ENCODE measurements at regions not wholly inside any gene's neighbourhood (a gene's known extent, or its start where the extent isn't known, plus 50 kb on each side); places are given as distances from the start of the nearest gene placed in this dataset.

DNA sequence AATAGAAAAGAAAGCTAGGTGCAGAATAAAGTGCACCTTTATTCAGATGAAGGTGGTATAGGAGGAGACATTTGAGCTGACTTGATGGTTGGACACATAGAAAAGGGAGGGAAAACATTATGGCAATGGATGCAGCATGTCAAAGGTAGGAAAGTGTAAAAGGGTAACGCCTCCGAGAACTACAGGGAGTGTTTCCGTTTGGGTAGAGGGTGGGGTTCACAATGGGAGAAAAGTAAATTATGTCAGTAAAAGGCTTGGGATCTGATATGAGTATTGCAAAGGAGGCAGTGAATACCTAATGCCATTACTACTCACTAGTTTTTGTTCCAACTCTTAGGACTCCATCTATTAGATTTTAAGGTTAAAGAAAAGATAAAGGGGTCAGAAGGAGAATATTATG, 59.5 kb downstream of the FAT3 start (continued):
- TF ChIP-seq, protein P1, sequence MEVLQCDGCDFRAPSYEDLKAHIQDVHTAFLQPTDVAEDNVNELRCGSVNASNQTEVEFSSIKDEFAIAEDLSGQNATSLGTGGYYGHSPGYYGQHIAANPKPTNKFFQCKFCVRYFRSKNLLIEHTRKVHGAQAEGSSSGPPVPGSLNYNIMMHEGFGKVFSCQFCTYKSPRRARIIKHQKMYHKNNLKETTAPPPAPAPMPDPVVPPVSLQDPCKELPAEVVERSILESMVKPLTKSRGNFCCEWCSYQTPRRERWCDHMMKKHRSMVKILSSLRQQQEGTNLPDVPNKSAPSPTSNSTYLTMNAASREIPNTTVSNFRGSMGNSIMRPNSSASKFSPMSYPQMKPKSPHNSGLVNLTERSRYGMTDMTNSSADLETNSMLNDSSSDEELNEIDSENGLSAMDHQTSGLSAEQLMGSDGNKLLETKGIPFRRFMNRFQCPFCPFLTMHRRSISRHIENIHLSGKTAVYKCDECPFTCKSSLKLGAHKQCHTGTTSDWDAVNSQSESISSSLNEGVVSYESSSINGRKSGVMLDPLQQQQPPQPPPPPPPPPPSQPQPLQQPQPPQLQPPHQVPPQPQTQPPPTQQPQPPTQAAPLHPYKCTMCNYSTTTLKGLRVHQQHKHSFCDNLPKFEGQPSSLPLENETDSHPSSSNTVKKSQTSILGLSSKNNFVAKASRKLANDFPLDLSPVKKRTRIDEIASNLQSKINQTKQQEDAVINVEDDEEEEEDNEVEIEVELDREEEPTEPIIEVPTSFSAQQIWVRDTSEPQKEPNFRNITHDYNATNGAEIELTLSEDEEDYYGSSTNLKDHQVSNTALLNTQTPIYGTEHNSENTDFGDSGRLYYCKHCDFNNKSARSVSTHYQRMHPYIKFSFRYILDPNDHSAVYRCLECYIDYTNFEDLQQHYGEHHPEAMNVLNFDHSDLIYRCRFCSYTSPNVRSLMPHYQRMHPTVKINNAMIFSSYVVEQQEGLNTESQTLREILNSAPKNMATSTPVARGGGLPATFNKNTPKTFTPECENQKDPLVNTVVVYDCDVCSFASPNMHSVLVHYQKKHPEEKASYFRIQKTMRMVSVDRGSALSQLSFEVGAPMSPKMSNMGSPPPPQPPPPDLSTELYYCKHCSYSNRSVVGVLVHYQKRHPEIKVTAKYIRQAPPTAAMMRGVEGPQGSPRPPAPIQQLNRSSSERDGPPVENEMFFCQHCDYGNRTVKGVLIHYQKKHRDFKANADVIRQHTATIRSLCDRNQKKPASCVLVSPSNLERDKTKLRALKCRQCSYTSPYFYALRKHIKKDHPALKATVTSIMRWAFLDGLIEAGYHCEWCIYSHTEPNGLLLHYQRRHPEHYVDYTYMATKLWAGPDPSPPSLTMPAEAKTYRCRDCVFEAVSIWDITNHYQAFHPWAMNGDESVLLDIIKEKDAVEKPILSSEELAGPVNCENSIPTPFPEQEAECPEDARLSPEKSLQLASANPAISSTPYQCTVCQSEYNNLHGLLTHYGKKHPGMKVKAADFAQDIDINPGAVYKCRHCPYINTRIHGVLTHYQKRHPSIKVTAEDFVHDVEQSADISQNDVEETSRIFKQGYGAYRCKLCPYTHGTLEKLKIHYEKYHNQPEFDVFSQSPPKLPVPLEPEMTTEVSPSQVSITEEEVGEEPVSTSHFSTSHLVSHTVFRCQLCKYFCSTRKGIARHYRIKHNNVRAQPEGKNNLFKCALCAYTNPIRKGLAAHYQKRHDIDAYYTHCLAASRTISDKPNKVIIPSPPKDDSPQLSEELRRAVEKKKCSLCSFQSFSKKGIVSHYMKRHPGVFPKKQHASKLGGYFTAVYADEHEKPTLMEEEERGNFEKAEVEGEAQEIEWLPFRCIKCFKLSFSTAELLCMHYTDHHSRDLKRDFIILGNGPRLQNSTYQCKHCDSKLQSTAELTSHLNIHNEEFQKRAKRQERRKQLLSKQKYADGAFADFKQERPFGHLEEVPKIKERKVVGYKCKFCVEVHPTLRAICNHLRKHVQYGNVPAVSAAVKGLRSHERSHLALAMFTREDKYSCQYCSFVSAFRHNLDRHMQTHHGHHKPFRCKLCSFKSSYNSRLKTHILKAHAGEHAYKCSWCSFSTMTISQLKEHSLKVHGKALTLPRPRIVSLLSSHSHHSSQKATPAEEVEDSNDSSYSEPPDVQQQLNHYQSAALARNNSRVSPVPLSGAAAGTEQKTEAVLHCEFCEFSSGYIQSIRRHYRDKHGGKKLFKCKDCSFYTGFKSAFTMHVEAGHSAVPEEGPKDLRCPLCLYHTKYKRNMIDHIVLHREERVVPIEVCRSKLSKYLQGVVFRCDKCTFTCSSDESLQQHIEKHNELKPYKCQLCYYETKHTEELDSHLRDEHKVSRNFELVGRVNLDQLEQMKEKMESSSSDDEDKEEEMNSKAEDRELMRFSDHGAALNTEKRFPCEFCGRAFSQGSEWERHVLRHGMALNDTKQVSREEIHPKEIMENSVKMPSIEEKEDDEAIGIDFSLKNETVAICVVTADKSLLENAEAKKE (CRISPR knock-in tag; IDR thresholded peaks at IDR 0.05): no peak

DNA sequence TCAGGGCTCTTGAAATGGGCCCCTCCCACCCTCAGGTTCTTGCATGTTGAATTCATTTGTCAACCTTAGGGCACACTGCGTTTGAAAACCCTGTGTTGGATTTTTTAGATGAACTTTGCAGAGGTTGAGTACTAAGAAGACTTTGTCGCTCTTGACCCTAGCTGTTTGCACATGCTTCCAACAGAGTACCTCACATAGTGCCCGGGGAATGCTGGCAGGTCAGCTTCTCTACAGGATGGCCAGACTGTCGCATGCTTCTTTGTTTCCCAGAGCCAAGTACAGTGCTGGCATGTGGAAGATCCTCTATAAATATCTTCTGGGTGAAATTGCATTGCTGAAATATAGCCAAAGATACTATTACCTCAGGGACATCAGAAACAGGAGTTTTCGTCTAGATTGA, 59.9 kb downstream of the FAT3 start:
- Histone ChIP-seq H3K9me2 (ENCODE audit: insufficient read depth) (no peaks in the 10 kb centered on the region), H3K27me3 (ENCODE audit: insufficient read depth) (no peaks in the 10 kb centered on the region), H2AFZ (no peak overlapping the region), H3F3A (replicated peaks; ENCODE audit: low read depth) (no peaks in the 10 kb centered on the region), H3K4me2 (no peak overlapping the region), H3K27ac (ENCODE audit: low read depth) (no peak overlapping the region), H3K4me3 (no peak overlapping the region), H3K4me1 (ENCODE audit: insufficient read depth) (peaks cover 47% of the 10 kb centered on the region), H3K36me3 (ENCODE audit: insufficient read depth) (no peaks in the 10 kb centered on the region), H4K20me1 (replicated peaks; ENCODE audit: insufficient read depth) (no peaks in the 10 kb centered on the region), H3K79me2 (replicated peaks; ENCODE audit: insufficient read depth) (peaks cover 91% of the 10 kb centered on the region)
- peaks cover 76% of the 10 kb centered on the region for H3K4me1 Mint-ChIP-seq
- H3K27me3 Mint-ChIP-seq (ENCODE audit: insufficient read depth, low read depth, poor library complexity): no peaks in the 10 kb centered on the region
- H3K9me3 Mint-ChIP-seq: no peaks in the 10 kb centered on the region
- no peaks in the 10 kb centered on the region for H3K36me3 Mint-ChIP-seq (ENCODE audit: low read depth)
- no peak overlapping the region; the same call in 1 of the 2 replicates for H3K27ac Mint-ChIP-seq
- DNase-seq (ENCODE audit: low spot score): no peak
- ATAC-seq: peak; percentile 59
- H3K4me3 Mint-ChIP-seq: no peak overlapping the region
- TF ChIP-seq NANOG (IDR thresholded peaks at IDR 0.05; ENCODE audit: borderline replicate concordance) (no peak), EZH2phosphoT487 (IDR thresholded peaks at IDR 0.05; ENCODE audit: unreplicated experiment) (no peak), CREB1 (CRISPR knock-in tag; IDR thresholded peaks at IDR 0.05; ENCODE audit: low read depth) (no peak), ZNF331 (CRISPR knock-in tag; IDR thresholded peaks at IDR 0.05; ENCODE audit: low read depth) (no peak), EZH2 (IDR thresholded peaks at IDR 0.05; ENCODE audit: low read depth, unreplicated experiment) (no peak), JUNB (IDR thresholded peaks at IDR 0.05; ENCODE audit: unreplicated experiment) (no peak), POLR2AphosphoS5 (IDR thresholded peaks at IDR 0.05; ENCODE audit: low read depth) (no peak), ZNF114 (CRISPR knock-in tag; IDR thresholded peaks at IDR 0.05) (no peak), STAT1 (IDR thresholded peaks at IDR 0.05; ENCODE audit: unreplicated experiment) (no peak)
- TF ChIP-seq, protein P2, sequence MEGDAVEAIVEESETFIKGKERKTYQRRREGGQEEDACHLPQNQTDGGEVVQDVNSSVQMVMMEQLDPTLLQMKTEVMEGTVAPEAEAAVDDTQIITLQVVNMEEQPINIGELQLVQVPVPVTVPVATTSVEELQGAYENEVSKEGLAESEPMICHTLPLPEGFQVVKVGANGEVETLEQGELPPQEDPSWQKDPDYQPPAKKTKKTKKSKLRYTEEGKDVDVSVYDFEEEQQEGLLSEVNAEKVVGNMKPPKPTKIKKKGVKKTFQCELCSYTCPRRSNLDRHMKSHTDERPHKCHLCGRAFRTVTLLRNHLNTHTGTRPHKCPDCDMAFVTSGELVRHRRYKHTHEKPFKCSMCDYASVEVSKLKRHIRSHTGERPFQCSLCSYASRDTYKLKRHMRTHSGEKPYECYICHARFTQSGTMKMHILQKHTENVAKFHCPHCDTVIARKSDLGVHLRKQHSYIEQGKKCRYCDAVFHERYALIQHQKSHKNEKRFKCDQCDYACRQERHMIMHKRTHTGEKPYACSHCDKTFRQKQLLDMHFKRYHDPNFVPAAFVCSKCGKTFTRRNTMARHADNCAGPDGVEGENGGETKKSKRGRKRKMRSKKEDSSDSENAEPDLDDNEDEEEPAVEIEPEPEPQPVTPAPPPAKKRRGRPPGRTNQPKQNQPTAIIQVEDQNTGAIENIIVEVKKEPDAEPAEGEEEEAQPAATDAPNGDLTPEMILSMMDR (conservative IDR thresholded peaks at IDR 0.05; ENCODE audit: low read depth in 2 of 2): no peak
- TF ChIP-seq, protein P3, sequence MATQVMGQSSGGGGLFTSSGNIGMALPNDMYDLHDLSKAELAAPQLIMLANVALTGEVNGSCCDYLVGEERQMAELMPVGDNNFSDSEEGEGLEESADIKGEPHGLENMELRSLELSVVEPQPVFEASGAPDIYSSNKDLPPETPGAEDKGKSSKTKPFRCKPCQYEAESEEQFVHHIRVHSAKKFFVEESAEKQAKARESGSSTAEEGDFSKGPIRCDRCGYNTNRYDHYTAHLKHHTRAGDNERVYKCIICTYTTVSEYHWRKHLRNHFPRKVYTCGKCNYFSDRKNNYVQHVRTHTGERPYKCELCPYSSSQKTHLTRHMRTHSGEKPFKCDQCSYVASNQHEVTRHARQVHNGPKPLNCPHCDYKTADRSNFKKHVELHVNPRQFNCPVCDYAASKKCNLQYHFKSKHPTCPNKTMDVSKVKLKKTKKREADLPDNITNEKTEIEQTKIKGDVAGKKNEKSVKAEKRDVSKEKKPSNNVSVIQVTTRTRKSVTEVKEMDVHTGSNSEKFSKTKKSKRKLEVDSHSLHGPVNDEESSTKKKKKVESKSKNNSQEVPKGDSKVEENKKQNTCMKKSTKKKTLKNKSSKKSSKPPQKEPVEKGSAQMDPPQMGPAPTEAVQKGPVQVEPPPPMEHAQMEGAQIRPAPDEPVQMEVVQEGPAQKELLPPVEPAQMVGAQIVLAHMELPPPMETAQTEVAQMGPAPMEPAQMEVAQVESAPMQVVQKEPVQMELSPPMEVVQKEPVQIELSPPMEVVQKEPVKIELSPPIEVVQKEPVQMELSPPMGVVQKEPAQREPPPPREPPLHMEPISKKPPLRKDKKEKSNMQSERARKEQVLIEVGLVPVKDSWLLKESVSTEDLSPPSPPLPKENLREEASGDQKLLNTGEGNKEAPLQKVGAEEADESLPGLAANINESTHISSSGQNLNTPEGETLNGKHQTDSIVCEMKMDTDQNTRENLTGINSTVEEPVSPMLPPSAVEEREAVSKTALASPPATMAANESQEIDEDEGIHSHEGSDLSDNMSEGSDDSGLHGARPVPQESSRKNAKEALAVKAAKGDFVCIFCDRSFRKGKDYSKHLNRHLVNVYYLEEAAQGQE (IDR thresholded peaks at IDR 0.05; ENCODE audit: unreplicated experiment): no peak

Data from GM23338 (cell line).